Right lobe of liver (tissue), 6 donors: ENCODE measurements at regions not wholly inside any gene's neighbourhood (a gene's known extent, or its start where the extent isn't known, plus 50 kb on each side); places are given as distances from the start of the nearest gene placed in this dataset.

Source experiments
- ATAC-seq, 4 donors: fragments of 200-7000 bp; cut with Tn5 transposase; one replicate each; pipeline ENCODE4 v1.9.1; 2020; ENCODE audit warnings: mild to moderate bottlenecking in 4 of 4, moderate library complexity in 4 of 4
- DNase-seq, 3 donors: peaks; one replicate each; pipeline ENCODE4 v3.0.0-alpha.2; 2020
- H3K27ac ChIP-seq, 3 donors: fragments of 200-600 bp; one replicate each; pipeline ENCODE4 v1.8.0; 2022
- H3K27me3 ChIP-seq, 2 donors: fragments of 200-600 bp; one replicate each; pipeline ENCODE4 v1.8.0; 2022
- H3K36me3 ChIP-seq, 4 donors: fragments of 200-600 bp; sonication (generic) in 1 of 4; one replicate each; pipeline versions ENCODE4 v1.5.1 to v1.8.0; 2017 to 2022; ENCODE audit warnings: control low read depth in 1 of 4
- H3K4me1 ChIP-seq, 4 donors: fragments of 200-600 bp; sonication (generic) in 1 of 4; one replicate each; pipeline versions ENCODE4 v1.5.1 to v1.8.0; 2017 to 2022; ENCODE audit warnings: control low read depth in 1 of 4
- H3K4me3 ChIP-seq, 3 donors: fragments of 200-600 bp; one replicate each; pipeline ENCODE4 v1.8.0; 2022
- H3K9me3 ChIP-seq, 4 donors: fragments of 200-600 bp; sonication (generic) in 1 of 4; one replicate each; pipeline versions ENCODE4 v1.5.1 to v1.8.0; 2017 to 2022; ENCODE audit warnings: control low read depth in 1 of 4
- CTCF ChIP-seq, 4 donors: fragments of 200-600 bp in 3 of 4; fragments of 450-650 bp in 1 of 4; IDR thresholded peaks; one replicate each; pipeline versions ENCODE4 v1.5.1 to v1.8.0; 2016 to 2022; ENCODE audit warnings: antibody characterized with exemption in 4 of 4, mild to moderate bottlenecking in 2 of 4
- POLR2A ChIP-seq: fragments of 450-650 bp; IDR thresholded peaks from one replicate; pipeline ENCODE4 v1.6.1; 2017; ENCODE audit warnings: antibody characterized with exemption, mild to moderate bottlenecking
- WGBS: methylation state at CpG from one replicate; pipeline ENCODE4 v1.1.6; 2018; ENCODE audit warnings: low coverage, low lambda C conversion rate; ENCODE audit not compliant: insufficient coverage; ENCODE audit errors: missing lambda C conversion rate; 5-methylcytosine and 5-hydroxymethylcytosine counted together
- intact Hi-C, 2 donors: fragments of 100-400 bp; cut with DNase I; formaldehyde crosslinking; loops; one replicate each; pipeline versions ENCODE4 v1.11.2 to v1.14.1; 2022
- donor health status: DM: no; HTN: yes; CAD: no.
- donor health status: DM: no; HTN: no; CAD: no.
- donor health status: DM: no; HTN: no; CAD: no.
- donor health status: DM: no; HTN: yes; CAD: no.
- donor health status: DM: no; HTN: yes; CAD: no.

- H3K4me1 ChIP-seq = no peaks in the 10 kb centered on the region
- no peak overlapping the region for H3K27ac ChIP-seq
- no peaks in the 10 kb centered on the region for H3K36me3 ChIP-seq
- intact Hi-C loops = no loop called here
- H3K4me3 ChIP-seq = no peak overlapping the region
- no peak for ATAC-seq
- H3K9me3 ChIP-seq = no peaks in the 10 kb centered on the region
- DNase-seq = no peak
- H3K27me3 ChIP-seq = no peaks in the 10 kb centered on the region
- TF ChIP-seq CTCF (IDR thresholded peaks at IDR 0.05) (no peak), POLR2A (no peak)
- 61% methylated on average over 5 of the region's 5 CpGs for WGBS
These were observed 693.3 kb upstream of the KLHL29 start for GRCh38 chr2:22691666-22692065.

DNA sequence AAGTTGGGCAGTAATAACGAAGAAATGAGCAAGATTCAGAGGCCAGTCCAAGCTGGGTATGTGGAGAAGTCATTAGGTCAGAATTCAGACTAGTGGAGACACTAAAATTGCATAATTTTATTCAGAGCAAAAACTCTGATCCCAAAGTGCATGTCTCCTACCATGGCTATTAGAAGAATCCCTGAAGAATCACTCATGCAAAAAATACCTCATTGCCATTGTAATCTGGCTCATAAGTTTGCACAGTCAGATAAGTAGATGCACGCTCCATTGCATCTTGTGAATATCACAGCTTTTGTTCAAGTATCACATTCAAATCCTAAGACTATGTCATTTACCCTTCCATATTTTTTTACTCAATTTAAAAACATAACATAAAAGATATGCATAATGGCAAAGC lies 692.2 kb upstream of the KLHL29 start:
- ATAC-seq = no peak
- no peaks in the 10 kb centered on the region for H3K9me3 ChIP-seq
- no peak overlapping the region for H3K4me3 ChIP-seq
- H3K36me3 ChIP-seq = no peaks in the 10 kb centered on the region
- DNase-seq = no peak
- TF ChIP-seq CTCF (IDR thresholded peaks at IDR 0.05) (no peak), POLR2A (no peak)
- H3K4me1 ChIP-seq = no peaks in the 10 kb centered on the region
- intact Hi-C loops = no loop called here
- H3K27ac ChIP-seq = no peak overlapping the region
- H3K27me3 ChIP-seq = no peaks in the 10 kb centered on the region
- WGBS = 55% methylated on average over 2 of the region's 2 CpGs

GRCh38 chr2:22694300-22694699 lies 690.7 kb upstream of the KLHL29 start:
- TF ChIP-seq POLR2A = no peak
- TF ChIP-seq CTCF (IDR thresholded peaks at IDR 0.05) = no peak
- WGBS = 69% methylated on average over 2 of the region's 2 CpGs

GRCh38 chr2:22694856-22695255 lies 690.1 kb upstream of the KLHL29 start:
- H3K4me3 ChIP-seq = no peak overlapping the region
- intact Hi-C loops = no loop called here
- no peak overlapping the region for H3K27ac ChIP-seq
- TF ChIP-seq POLR2A = no peak
- TF ChIP-seq CTCF (IDR thresholded peaks at IDR 0.05) = no peak
- no CpG with 5 or more reads among the region's 1 CpG for WGBS
- DNase-seq (no peak), ATAC-seq (no peak)
- no peaks in the 10 kb centered on the region for H3K9me3 ChIP-seq
- H3K4me1 ChIP-seq = no peaks in the 10 kb centered on the region
- no peaks in the 10 kb centered on the region for H3K36me3 ChIP-seq
- no peaks in the 10 kb centered on the region for H3K27me3 ChIP-seq

More at GRCh38 chr2:22694300-22694699, 690.7 kb upstream of the KLHL29 start:
- H3K4me1 ChIP-seq = no peaks in the 10 kb centered on the region
- no peak overlapping the region for H3K27ac ChIP-seq
- no peaks in the 10 kb centered on the region for H3K27me3 ChIP-seq
- H3K9me3 ChIP-seq = no peaks in the 10 kb centered on the region
- intact Hi-C loops = no loop called here
- DNase-seq (no peak), ATAC-seq (no peak)
- no peak overlapping the region for H3K4me3 ChIP-seq
- H3K36me3 ChIP-seq = no peaks in the 10 kb centered on the region
